Effector CD4-positive, alpha-beta T cell (primary cell): ENCODE measurements at regions not wholly inside any gene's neighbourhood (a gene's known extent, or its start where the extent isn't known, plus 50 kb on each side); places are given as distances from the start of the nearest gene placed in this dataset.
"Not testable (repeated sequence)": the region's sequence is repeated elsewhere in the genome, so short reads cannot be mapped to it uniquely, and the experiment has no call there.

ENCODE experiments used
- DNase-seq: peaks from one replicate; pipeline ENCODE4 v3.0.0-alpha.2; 2020

DNA sequence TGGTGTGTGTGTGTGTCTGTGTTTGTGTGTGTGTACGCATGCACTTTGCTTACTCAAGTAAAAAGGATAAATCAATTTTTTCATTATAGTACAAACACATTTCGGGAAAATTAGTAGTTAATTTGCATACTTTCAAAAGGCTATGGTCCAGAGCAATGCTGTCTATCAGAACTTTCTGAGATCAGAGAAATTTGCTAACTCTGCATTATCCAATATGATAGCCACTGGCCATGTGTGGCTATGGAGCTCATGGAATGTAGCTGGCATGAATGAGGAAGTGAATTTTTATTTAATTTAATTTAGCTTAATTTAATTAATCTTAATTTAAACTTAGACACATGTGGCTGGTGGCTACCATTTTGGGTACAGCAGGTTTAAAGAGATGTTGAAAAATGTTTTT, 289.6 kb downstream of the MAT2B start:
- no peak for DNase-seq

- DNase-seq: no peak
These were observed 302.4 kb downstream of the MAT2B start for GRCh38 chr5:163807781-163808180.

- no peak for DNase-seq
These were observed 304.1 kb downstream of the MAT2B start for GRCh38 chr5:163809473-163809872.

GRCh38 chr5:163813900-163814299, 308.5 kb downstream of the MAT2B start:
- no peak for DNase-seq

GRCh38 chr5:163815240-163815791, 309.9 kb downstream of the MAT2B start:
- no peak for DNase-seq

GRCh38 chr5:163821142-163821541, 315.7 kb downstream of the MAT2B start:
- no peak for DNase-seq

- no peak for DNase-seq
These were observed 317.1 kb downstream of the MAT2B start for GRCh38 chr5:163822548-163822947.

- no peak for DNase-seq
These were observed 320.2 kb downstream of the MAT2B start for GRCh38 chr5:163825661-163826060.

DNA sequence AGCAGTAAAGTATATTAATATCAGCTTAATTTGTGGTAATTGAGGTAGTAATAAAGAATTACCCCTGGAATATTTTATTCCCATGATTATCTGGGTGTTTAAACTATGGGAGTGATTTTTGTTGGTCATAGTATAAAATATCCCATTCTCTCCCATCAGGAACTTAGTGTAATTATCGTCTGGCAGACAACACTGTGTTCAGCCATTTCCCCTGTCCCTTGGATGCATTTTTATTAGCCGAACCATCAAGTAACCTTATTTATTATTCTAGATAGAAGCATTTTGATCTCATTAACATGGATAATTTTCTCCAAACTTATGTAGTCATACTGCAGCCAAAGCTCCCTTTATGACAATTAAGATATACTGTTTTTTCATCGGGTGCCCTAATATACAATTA, 320.8 kb downstream of the MAT2B start:
- no peak for DNase-seq

- no peak for DNase-seq
These were observed 326.7 kb downstream of the MAT2B start for GRCh38 chr5:163832155-163832554.

DNA sequence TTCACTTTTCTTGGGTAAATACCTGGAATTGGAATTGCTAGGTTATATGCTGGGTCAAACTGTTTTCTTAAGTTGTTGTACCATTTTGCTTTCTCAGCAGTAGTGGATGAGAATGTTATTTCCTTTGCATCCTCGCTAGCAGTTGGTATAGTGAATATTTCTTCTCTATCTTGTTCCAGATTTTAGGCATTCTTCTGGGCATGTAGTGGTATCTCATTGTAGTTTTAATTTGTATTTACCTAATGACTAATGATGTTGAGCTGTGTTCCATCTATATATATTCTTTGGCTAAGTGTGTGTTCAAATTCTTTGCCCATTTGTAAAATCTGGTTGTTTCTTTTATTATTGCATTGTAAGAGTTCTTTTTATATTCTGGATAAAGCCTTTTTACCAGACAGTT, 333.3 kb downstream of the MAT2B start:
- DNase-seq: no peak

GRCh38 chr5:163846512-163846911, 341.1 kb downstream of the MAT2B start:
- DNase-seq: no peak

- DNase-seq: no peak
These were observed 350.3 kb downstream of the MAT2B start for GRCh38 chr5:163855754-163856153.

DNA sequence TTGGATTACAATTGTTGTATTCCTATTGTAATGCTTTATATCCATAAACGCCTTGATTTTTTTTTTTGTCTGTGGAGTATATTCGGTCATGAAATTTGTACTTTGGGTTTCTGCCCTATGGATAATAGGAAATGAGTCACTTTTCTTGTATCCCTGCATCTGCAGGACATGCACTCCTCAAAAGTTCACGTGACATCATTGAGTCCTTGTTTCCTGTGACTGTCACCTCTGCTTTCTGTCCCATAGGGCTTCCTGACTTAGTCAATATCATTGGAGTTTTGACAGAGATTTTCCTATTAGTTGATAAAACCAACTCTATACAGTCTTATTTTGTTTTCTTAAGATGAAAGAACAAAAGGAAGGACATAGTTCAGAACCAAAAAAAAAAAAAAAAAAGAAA, 356.3 kb downstream of the MAT2B start:
- no peak for DNase-seq

DNA sequence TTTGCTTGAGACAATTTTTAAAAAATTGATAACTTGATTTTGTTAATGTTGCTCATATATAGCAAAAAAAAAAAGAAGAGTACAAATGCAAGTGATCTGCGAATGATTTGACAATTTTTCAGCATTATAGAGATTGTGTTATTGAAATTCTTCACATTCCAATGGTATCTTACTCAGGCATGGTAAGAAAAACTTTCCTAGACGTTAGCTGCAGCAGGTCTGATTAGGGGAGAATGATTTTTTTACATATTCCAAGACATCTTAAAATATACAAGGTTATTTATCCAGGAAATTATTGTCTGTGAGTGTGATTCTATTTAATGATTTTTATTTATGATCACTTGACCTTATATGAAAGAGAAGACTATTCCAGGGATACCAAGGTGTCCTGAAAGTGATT, 361.9 kb downstream of the MAT2B start:
- DNase-seq: no peak

DNA sequence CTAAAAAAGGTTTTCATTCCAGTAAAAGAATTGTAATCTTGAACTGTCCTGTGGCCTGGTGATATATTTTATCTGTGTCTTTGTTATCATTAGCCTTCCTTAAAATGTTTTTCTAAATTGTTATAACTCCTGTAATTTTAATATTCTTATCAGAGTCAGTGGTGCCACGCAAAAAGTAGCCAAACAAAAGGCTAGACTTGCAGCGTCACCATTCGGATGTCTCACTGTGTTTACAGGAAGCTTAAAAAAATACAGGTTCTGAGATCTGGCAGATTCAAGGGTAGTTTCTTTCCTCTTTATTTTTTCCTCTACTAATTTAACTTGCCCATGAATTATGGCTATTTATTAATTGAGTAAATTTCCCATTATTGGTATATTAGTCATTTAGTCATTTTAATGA, 362.3 kb downstream of the MAT2B start:
- no peak for DNase-seq

- DNase-seq: no peak
These were observed 364.2 kb downstream of the MAT2B start for GRCh38 chr5:163869581-163869980.

- DNase-seq: no peak
These were observed 365.0 kb downstream of the MAT2B start for GRCh38 chr5:163870441-163870840.

DNA sequence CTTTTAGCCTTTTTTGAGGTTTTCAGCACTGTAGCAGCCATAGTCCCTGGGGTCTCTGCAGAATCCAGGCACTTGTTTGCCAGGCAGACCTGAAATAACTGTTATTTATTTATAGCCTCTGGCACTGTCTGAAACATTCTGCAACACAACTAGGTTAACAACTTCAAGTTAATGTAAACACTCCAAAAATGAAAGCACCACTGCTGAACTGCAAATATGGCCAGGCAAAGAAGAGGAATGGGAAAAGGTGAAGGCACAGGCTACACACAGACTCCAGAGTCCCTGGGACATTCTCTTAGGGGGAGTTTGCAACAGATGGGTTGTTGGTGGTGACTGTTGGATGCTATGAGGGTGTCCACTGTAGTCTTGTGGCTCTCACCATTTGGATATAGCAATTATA, 369.0 kb downstream of the MAT2B start:
- DNase-seq: no peak

DNA sequence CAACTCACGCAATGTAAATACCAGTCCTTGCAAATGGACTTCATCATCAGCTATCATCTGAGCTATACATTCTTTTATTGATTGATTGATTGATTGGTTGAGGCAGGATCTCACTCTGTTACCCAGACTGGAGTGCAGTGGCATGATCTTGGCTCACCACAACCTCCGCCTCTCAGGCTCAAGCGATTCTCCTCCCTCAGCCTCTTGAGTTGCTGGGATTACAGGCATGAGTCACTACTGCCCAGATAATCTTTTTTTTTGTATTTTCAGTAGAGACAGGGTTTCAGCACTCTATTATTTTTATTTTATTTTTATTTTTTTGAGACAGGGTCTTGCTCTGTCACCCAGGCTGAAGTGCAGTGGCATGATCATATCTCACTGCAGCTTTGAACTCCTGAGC, 369.5 kb downstream of the MAT2B start:
- DNase-seq: not testable (repeated sequence)

DNA sequence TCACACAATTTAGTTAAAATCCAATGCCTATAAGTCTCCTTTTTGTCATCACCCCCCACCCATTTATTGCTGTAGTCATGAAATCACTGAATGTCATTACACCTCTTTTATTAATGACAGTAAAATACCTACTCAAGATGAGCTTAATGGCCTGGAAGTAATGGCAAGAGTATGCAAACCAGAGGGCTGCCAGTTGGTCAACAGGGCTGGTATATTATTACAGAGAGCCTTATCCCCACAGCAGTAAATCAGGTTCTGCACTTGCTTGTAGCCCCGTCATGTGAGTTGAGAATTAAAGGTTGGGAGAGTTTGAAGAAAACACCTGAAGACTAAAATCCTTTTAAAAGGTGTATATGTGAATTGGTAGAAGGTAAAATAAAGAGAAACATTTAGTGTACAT, 372.4 kb downstream of the MAT2B start:
- DNase-seq: no peak

GRCh38 chr5:163878490-163878889, 373.1 kb downstream of the MAT2B start:
- DNase-seq: no peak

DNA sequence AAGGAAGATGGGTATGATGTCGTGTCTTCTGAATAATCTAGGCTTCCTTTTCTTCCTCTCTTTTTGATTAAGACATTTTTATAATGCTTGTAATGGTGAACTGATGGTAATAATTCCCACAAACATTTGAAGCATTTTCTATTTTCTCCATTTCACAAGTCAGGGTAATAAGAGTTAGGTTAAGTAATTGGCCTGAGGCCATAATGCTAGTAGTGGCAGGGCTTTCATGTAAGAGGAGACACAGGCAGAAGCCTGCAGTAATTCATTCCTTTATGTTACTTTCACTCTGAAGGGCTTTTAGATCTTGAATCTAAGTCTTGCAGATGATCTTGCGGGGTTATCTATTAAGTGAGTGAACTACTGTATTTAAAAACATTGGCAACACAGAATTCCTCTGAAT, 374.9 kb downstream of the MAT2B start:
- DNase-seq: no peak

DNA sequence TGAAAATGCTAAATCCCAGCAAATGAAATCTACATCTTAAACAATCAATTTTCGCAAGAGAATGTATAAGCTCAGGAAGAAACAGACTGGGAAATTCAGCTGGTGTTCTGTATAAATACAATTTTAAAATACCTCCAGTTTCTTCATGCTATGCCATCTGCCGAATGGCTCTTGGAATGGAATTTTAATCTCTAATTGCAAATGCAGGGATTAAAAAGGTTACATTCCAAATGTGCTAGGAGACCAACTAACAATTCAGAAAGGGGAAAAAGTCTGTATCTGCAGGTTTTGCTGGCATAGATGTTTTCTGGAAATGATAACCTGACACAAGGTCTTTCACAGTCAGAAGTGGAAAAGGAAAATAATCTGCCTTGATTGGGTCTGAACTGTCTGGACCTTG, 379.7 kb downstream of the MAT2B start:
- no peak for DNase-seq

GRCh38 chr5:163887854-163888253, 382.4 kb downstream of the MAT2B start:
- DNase-seq: no peak

DNA sequence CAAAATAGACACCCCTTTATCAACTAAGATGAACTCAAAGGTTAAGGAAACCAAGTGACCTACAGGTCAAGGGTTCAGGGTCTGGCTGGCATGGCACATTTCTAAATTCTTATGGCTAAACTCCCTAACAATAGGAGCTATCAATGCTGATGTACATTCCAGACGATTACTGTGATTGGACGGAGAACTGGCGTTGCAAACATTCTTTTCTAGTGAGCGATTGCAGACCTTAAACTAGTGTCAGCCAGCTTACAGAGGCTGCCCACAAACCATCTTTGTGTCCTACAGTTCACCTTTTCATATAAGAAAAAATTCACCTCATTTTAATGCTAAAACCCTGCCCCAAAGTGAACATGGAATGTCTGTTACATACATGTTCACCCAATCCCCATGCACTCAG, 382.9 kb downstream of the MAT2B start:
- DNase-seq: no peak
